Neural progenitor cell (in vitro differentiated cells): ENCODE measurements at regions not wholly inside any gene's neighbourhood (a gene's known extent, or its start where the extent isn't known, plus 50 kb on each side); places are given as distances from the start of the nearest gene placed in this dataset.

Experiments
- DNase-seq: peaks from one replicate; pipeline ENCODE4 v3.0.0-alpha.2; 2016; ENCODE audit warnings: low spot score
- H2AFZ ChIP-seq: fragments of 200-600 bp; sonication (generic); replicated peaks from 2 replicates; pipeline ENCODE4 v1.6.1; 2016; ENCODE audit warnings: antibody characterized with exemption
- H3F3A ChIP-seq: fragments of 200-600 bp; sonication (generic); 2 replicates; pipeline ENCODE4 v1.6.1; 2016; ENCODE audit warnings: antibody characterized with exemption, low read depth
- H3K27ac ChIP-seq: fragments of 200-600 bp; sonication (generic); 2 replicates; pipeline ENCODE4 v1.5.1; 2016; ENCODE audit warnings: mild to moderate bottlenecking
- H3K27me3 ChIP-seq: fragments of 200-600 bp; sonication (generic); 2 replicates; pipeline ENCODE4 v1.6.1; 2016; ENCODE audit warnings: mild to moderate bottlenecking, moderate library complexity
- H3K36me3 ChIP-seq: fragments of 200-600 bp; sonication (generic); 2 replicates; pipeline ENCODE4 v1.5.1; 2016
- H3K4me1 ChIP-seq: fragments of 200-600 bp; sonication (generic); 2 replicates; pipeline ENCODE4 v1.6.1; 2016; ENCODE audit warnings: mixed run types
- H3K4me2 ChIP-seq: fragments of 200-600 bp; sonication (generic); 2 replicates; pipeline ENCODE4 v1.6.1; 2016
- H3K4me3 ChIP-seq: fragments of 200-600 bp; sonication (generic); 2 replicates; pipeline ENCODE4 v1.5.1; 2016
- H3K79me2 ChIP-seq: fragments of 200-600 bp; sonication (generic); 2 replicates; pipeline ENCODE4 v1.6.1; 2016; ENCODE audit warnings: low read depth
- H3K9ac ChIP-seq: fragments of 200-600 bp; sonication (generic); 2 replicates; pipeline ENCODE4 v1.6.1; 2016
- H3K9me3 ChIP-seq: fragments of 200-600 bp; sonication (generic); 2 replicates; pipeline ENCODE4 v1.5.1; 2016; ENCODE audit warnings: low read depth
- H4K20me1 ChIP-seq: fragments of 200-600 bp; sonication (generic); 2 replicates; pipeline ENCODE4 v1.6.1; 2016; ENCODE audit warnings: low read depth
- H3K27ac Mint-ChIP-seq: 3 replicates; pipeline ENCODE4 v1.8.0; 2021; ENCODE audit warnings: mixed read lengths
- H3K27me3 Mint-ChIP-seq: 2 replicates; pipeline ENCODE4 v1.8.0; 2022; ENCODE audit warnings: low read depth, mild to moderate bottlenecking, inconsistent platforms, moderate library complexity, mixed read lengths; ENCODE audit not compliant: insufficient read depth
- H3K36me3 Mint-ChIP-seq: 3 replicates; pipeline ENCODE4 v1.8.0; 2021; ENCODE audit warnings: mixed read lengths
- H3K4me1 Mint-ChIP-seq: 3 replicates; pipeline ENCODE4 v1.8.0; 2021; ENCODE audit warnings: mixed read lengths
- H3K4me3 Mint-ChIP-seq: 3 replicates; pipeline ENCODE4 v1.8.0; 2021; ENCODE audit warnings: mild to moderate bottlenecking, moderate library complexity, mixed read lengths
- H3K9me3 Mint-ChIP-seq: 3 replicates; pipeline ENCODE4 v1.8.0; 2020; ENCODE audit warnings: mixed read lengths
- CTCF ChIP-seq: fragments of 200-600 bp; sonication (generic); IDR thresholded peaks from 2 replicates; pipeline ENCODE4 v1.5.1; 2017; ENCODE audit warnings: antibody characterized with exemption, mild to moderate bottlenecking
- EZH2 ChIP-seq: fragments of 200-600 bp; sonication (generic); IDR thresholded peaks from 2 replicates; pipeline ENCODE4 v1.6.1; 2017; ENCODE audit warnings: antibody characterized with exemption, mild to moderate bottlenecking, moderate library complexity
- EZH2phosphoT487 ChIP-seq: fragments of 200-600 bp; sonication (generic); IDR thresholded peaks from 2 replicates; pipeline ENCODE4 v1.6.1; 2017; ENCODE audit warnings: antibody characterized with exemption

GRCh38 chr5:124132843-124133242 lies 613.6 kb downstream of the ZNF608 start:
- no peak overlapping the region for H3K4me3 ChIP-seq
- Mint-ChIP-seq H3K36me3 (no peaks in the 10 kb centered on the region), H3K27ac (no peak overlapping the region), H3K27me3 (peaks cover 3% of the 10 kb centered on the region), H3K4me1 (peaks cover 17% of the 10 kb centered on the region), H3K4me3 (no peak overlapping the region), H3K9me3 (no peaks in the 10 kb centered on the region)
- H3K9me3 ChIP-seq, result no peaks in the 10 kb centered on the region
- H3K4me2 ChIP-seq, result no peak overlapping the region
- H3K27me3 ChIP-seq, result no peaks in the 10 kb centered on the region
- H3K36me3 ChIP-seq, result no peaks in the 10 kb centered on the region
- no peak for TF ChIP-seq CTCF
- TF ChIP-seq EZH2phosphoT487, result no peak
- no peak for TF ChIP-seq EZH2
- no peak overlapping the region for H3K9ac ChIP-seq
- no peaks in the 10 kb centered on the region for H4K20me1 ChIP-seq
- peaks cover 12% of the 10 kb centered on the region for H3K4me1 ChIP-seq
- H3K79me2 ChIP-seq, result no peaks in the 10 kb centered on the region
- no peaks in the 10 kb centered on the region for H3F3A ChIP-seq
- no peak for DNase-seq
- no peak overlapping the region for H3K27ac ChIP-seq
- H2AFZ ChIP-seq, result peak overlapping the region; percentile 23

GRCh38 chr5:124131466-124131865 lies 615.0 kb downstream of the ZNF608 start:
- no peaks in the 10 kb centered on the region for H3K79me2 ChIP-seq
- H3K4me1 ChIP-seq, result peaks cover 17% of the 10 kb centered on the region
- H3K27me3 ChIP-seq, result no peaks in the 10 kb centered on the region
- TF ChIP-seq EZH2 (no peak), CTCF (no peak), EZH2phosphoT487 (no peak)
- H3K9me3 Mint-ChIP-seq, result no peaks in the 10 kb centered on the region
- H3F3A ChIP-seq, result no peaks in the 10 kb centered on the region
- H3K27ac ChIP-seq, result no peak overlapping the region
- H3K36me3 Mint-ChIP-seq, result no peaks in the 10 kb centered on the region
- H3K4me1 Mint-ChIP-seq, result peaks cover 29% of the 10 kb centered on the region
- no peak overlapping the region for H3K4me3 Mint-ChIP-seq
- H3K27ac Mint-ChIP-seq, result no peak overlapping the region
- no peak overlapping the region for H3K4me2 ChIP-seq
- no peaks in the 10 kb centered on the region for H3K36me3 ChIP-seq
- no peak overlapping the region for H3K9ac ChIP-seq
- peaks cover 3% of the 10 kb centered on the region for H3K27me3 Mint-ChIP-seq
- no peak overlapping the region for H2AFZ ChIP-seq
- DNase-seq, result no peak
- no peak overlapping the region for H3K4me3 ChIP-seq
- H4K20me1 ChIP-seq, result no peaks in the 10 kb centered on the region
- H3K9me3 ChIP-seq, result no peaks in the 10 kb centered on the region

DNA sequence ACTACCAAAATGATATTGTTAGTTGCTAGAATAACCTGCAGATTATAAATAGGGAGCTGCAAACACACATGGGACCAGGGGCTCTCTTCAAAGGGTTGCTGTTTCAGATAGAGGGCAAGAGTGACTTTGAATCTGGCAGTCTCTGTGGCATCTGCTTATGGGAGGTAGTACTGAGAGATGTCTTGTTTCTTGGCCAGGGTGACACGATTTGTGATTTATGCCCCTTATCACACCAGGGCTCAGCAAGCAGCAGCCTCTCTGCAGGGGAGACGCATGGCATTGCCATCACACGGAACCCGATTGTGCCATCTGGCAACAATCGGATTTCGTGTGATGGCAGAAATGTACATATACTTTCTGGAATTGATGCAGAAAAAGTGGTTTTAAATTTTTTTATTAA lies 615.6 kb downstream of the ZNF608 start:
- Histone ChIP-seq H3F3A (no peaks in the 10 kb centered on the region), H3K36me3 (no peaks in the 10 kb centered on the region), H3K9me3 (no peaks in the 10 kb centered on the region), H3K4me3 (no peak overlapping the region), H3K9ac (no peak overlapping the region), H3K27me3 (no peaks in the 10 kb centered on the region), H3K4me1 (peaks cover 17% of the 10 kb centered on the region), H3K27ac (no peak overlapping the region), H3K79me2 (no peaks in the 10 kb centered on the region), H2AFZ (no peak overlapping the region), H4K20me1 (no peaks in the 10 kb centered on the region), H3K4me2 (no peak overlapping the region)
- no peak for DNase-seq
- Mint-ChIP-seq H3K27ac (no peak overlapping the region), H3K4me1 (peaks cover 35% of the 10 kb centered on the region), H3K27me3 (peaks cover 3% of the 10 kb centered on the region), H3K4me3 (no peak overlapping the region), H3K36me3 (no peaks in the 10 kb centered on the region), H3K9me3 (no peaks in the 10 kb centered on the region)
- no peak for TF ChIP-seq EZH2
- TF ChIP-seq EZH2phosphoT487, result no peak
- no peak for TF ChIP-seq CTCF
